ENCODE measurements at regions not wholly inside any gene's neighbourhood (a gene's known extent, or its start where the extent isn't known, plus 50 kb on each side); places are given as distances from the start of the nearest gene placed in this dataset.

DNA sequence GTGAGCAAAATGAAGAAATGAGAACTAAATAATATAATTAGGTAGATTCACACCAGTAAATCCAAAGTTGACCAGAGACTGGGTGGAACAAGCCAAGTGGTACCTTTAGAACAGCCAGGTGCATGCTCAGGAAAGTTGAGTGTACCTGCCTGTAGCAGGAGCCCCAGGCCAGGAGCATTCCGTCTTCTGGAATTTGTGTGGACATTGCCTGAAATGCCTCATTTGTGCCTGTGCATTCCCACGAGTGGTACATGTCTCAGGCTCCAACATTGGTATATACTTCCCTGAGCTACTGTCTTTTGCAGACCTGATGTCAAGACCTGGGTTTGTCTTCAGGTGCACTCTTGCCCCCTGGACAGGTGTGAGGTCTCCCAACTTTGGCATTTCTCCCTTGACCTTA is 187.6 kb upstream of the NECTIN1 start:
- intact Hi-C loops (cut with micrococcal nuclease) (no loop called here), dilution Hi-C loops (cut with MboI; ENCODE audit: extremely low pct_ligation_motif_present, low sequenced_read_pairs) (no loop called here)
- DNase-seq (ENCODE audit: low read depth, low spot score) (no peak), FAIRE-seq (no peak)
- Histone ChIP-seq H2AFZ (ENCODE audit: low read depth, low read length) (no peak overlapping the region), H3K27me3 (ENCODE audit: control insufficient read depth in 2 of 2, insufficient read depth in 2 of 2, low read length in 2 of 2) (no peaks in the 10 kb centered on the region), H3K27ac (ENCODE audit: insufficient read depth, low read depth, low read length) (no peak overlapping the region), H3K4me1 (ENCODE audit: control insufficient read depth, extremely low read depth, insufficient read depth, low read length) (no peaks in the 10 kb centered on the region), H4K20me1 (replicated peaks; ENCODE audit: control insufficient read depth, extremely low read depth, insufficient read depth, low read length) (no peaks in the 10 kb centered on the region), H3K9ac (replicated peaks; ENCODE audit: extremely low read depth, insufficient read depth, low read length) (no peak overlapping the region), H3K4me2 (ENCODE audit: insufficient read depth, low read length) (no peak overlapping the region), H3K4me3 (replicated peaks in 1 of 3; ENCODE audit: insufficient read depth in 1 of 3, low read depth in 1 of 3, low read length in 3 of 3) (no peak overlapping the region), H3K9me1 (replicated peaks; ENCODE audit: control insufficient read depth, extremely low read depth, insufficient read depth, low read length) (no peaks in the 10 kb centered on the region), H3K36me3 (ENCODE audit: control insufficient read depth in 2 of 2, extremely low read depth in 1 of 2, insufficient read depth in 2 of 2, low read length in 2 of 2) (no peaks in the 10 kb centered on the region), H3K79me2 (ENCODE audit: control insufficient read depth, insufficient read depth, low read length) (no peaks in the 10 kb centered on the region), H3K9me3 (replicated peaks; ENCODE audit: control insufficient read depth, insufficient read depth, low read length) (no peaks in the 10 kb centered on the region)
- no TSS peak for BruUV-seq (replicated peaks)
- no peak for TF ChIP-seq POLR2A (IDR thresholded peaks at IDR 0.05; ENCODE audit: low read depth, low read length)
- no peak for TF ChIP-seq MYC (IDR thresholded peaks at IDR 0.05; ENCODE audit: low read depth, low read length)
- no peak for TF ChIP-seq EZH2 (IDR thresholded peaks at IDR 0.05; ENCODE audit: borderline replicate concordance, low read depth, low read length, severe bottlenecking)
- TF ChIP-seq GATA2 (IDR thresholded peaks at IDR 0.05; ENCODE audit: insufficient read depth, insufficient read length, low read depth, low read length), result no peak
- TF ChIP-seq JUN (IDR thresholded peaks at IDR 0.05; ENCODE audit: borderline replicate concordance, insufficient read depth, insufficient read length, low read depth), result no peak
- TF ChIP-seq FOS (IDR thresholded peaks at IDR 0.05; ENCODE audit: borderline replicate concordance, insufficient read depth, low read length), result no peak
- CTCF ChIA-PET, result no interaction called here
- POLR2A ChIA-PET, result no interaction called here

DNA sequence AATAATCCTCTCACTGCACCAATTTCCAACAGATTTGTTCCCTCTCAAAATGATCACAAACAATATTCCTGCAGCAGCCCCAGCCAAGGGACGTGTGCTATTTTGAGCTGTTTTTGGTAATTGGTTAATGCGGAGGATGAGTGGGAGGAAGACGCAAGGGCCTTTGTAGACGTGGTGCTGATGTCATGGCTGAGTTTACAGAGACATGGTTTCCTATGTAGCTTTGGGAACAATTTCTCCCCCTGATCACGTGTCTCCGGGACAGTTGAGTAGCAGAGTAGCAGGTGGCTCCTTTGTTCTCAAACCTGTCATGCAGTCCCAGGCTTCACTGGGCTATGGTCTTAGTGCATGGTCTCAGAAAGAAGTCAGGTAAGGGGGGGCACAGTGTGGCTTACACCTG is 183.2 kb upstream of the NECTIN1 start:
- intact Hi-C loops (cut with micrococcal nuclease), result no loop called here
- POLR2A ChIA-PET, result no interaction called here

More for the DNA sequence above, 183.2 kb upstream of the NECTIN1 start:
- no peak for FAIRE-seq
- dilution Hi-C loops (cut with MboI; ENCODE audit: extremely low pct_ligation_motif_present, low sequenced_read_pairs), result no loop called here
- H3K79me2 ChIP-seq (ENCODE audit: control insufficient read depth, insufficient read depth, low read length), result no peaks in the 10 kb centered on the region
- H3K27me3 ChIP-seq (ENCODE audit: control insufficient read depth in 2 of 2, insufficient read depth in 2 of 2, low read length in 2 of 2), result no peaks in the 10 kb centered on the region
- H3K9me3 ChIP-seq (replicated peaks; ENCODE audit: control insufficient read depth, insufficient read depth, low read length), result no peaks in the 10 kb centered on the region
- TF ChIP-seq GATA2 (IDR thresholded peaks at IDR 0.05; ENCODE audit: insufficient read depth, insufficient read length, low read depth, low read length) (no peak), FOS (IDR thresholded peaks at IDR 0.05; ENCODE audit: borderline replicate concordance, insufficient read depth, low read length) (no peak), EZH2 (IDR thresholded peaks at IDR 0.05; ENCODE audit: borderline replicate concordance, low read depth, low read length, severe bottlenecking) (no peak), POLR2A (IDR thresholded peaks at IDR 0.05; ENCODE audit: low read depth, low read length) (no peak), MYC (IDR thresholded peaks at IDR 0.05; ENCODE audit: low read depth, low read length) (no peak), JUN (IDR thresholded peaks at IDR 0.05; ENCODE audit: borderline replicate concordance, insufficient read depth, insufficient read length, low read depth) (no peak), POLR2AphosphoS5 (IDR thresholded peaks at IDR 0.05; ENCODE audit: insufficient read depth, low read depth, low read length) (no peak)
- TF ChIP-seq, protein P1, sequence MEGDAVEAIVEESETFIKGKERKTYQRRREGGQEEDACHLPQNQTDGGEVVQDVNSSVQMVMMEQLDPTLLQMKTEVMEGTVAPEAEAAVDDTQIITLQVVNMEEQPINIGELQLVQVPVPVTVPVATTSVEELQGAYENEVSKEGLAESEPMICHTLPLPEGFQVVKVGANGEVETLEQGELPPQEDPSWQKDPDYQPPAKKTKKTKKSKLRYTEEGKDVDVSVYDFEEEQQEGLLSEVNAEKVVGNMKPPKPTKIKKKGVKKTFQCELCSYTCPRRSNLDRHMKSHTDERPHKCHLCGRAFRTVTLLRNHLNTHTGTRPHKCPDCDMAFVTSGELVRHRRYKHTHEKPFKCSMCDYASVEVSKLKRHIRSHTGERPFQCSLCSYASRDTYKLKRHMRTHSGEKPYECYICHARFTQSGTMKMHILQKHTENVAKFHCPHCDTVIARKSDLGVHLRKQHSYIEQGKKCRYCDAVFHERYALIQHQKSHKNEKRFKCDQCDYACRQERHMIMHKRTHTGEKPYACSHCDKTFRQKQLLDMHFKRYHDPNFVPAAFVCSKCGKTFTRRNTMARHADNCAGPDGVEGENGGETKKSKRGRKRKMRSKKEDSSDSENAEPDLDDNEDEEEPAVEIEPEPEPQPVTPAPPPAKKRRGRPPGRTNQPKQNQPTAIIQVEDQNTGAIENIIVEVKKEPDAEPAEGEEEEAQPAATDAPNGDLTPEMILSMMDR (IDR thresholded peaks at IDR 0.05; ENCODE audit: extremely low read depth in 1 of 2, insufficient read depth in 1 of 2, low read depth in 1 of 2, low read length in 2 of 2), result no peak
- TF ChIP-seq, protein P2, sequence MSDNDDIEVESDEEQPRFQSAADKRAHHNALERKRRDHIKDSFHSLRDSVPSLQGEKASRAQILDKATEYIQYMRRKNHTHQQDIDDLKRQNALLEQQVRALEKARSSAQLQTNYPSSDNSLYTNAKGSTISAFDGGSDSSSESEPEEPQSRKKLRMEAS (IDR thresholded peaks at IDR 0.05; ENCODE audit: insufficient read depth, insufficient read length), result no peak
- DNase-seq (ENCODE audit: low read depth, low spot score), result no peak
- H3K4me2 ChIP-seq (ENCODE audit: insufficient read depth, low read length), result no peak overlapping the region
- no peak overlapping the region for H2AFZ ChIP-seq (ENCODE audit: low read depth, low read length)
- no peaks in the 10 kb centered on the region for H3K4me1 ChIP-seq (ENCODE audit: control insufficient read depth, extremely low read depth, insufficient read depth, low read length)
- BruUV-seq (replicated peaks), result no TSS peak
- no peaks in the 10 kb centered on the region for H3K9me1 ChIP-seq (replicated peaks; ENCODE audit: control insufficient read depth, extremely low read depth, insufficient read depth, low read length)
- no peak overlapping the region for H3K27ac ChIP-seq (ENCODE audit: insufficient read depth, low read depth, low read length)
- no peak overlapping the region for H3K4me3 ChIP-seq (replicated peaks in 1 of 3; ENCODE audit: insufficient read depth in 1 of 3, low read depth in 1 of 3, low read length in 3 of 3)
- CTCF ChIA-PET, result no interaction called here
- H3K36me3 ChIP-seq (ENCODE audit: control insufficient read depth in 2 of 2, extremely low read depth in 1 of 2, insufficient read depth in 2 of 2, low read length in 2 of 2), result no peaks in the 10 kb centered on the region
- H4K20me1 ChIP-seq (replicated peaks; ENCODE audit: control insufficient read depth, extremely low read depth, insufficient read depth, low read length), result no peaks in the 10 kb centered on the region
- H3K9ac ChIP-seq (replicated peaks; ENCODE audit: extremely low read depth, insufficient read depth, low read length), result no peak overlapping the region

Data from endothelial cell of umbilical vein (primary cell).